ENCODE measurements at regions not wholly inside any gene's neighbourhood (a gene's known extent, or its start where the extent isn't known, plus 50 kb on each side); places are given as distances from the start of the nearest gene placed in this dataset.

GRCh38 chr2:238524426-238524983 is 97.8 kb downstream of the ASB1 start:
- POLR2A ChIA-PET = no interaction called here
- Histone ChIP-seq H3K4me3 (ENCODE audit: low read depth in 2 of 2, low read length in 1 of 2) (no peak overlapping the region), H2AFZ (ENCODE audit: low read depth) (no peak overlapping the region), H3K36me3 (replicated peaks in 1 of 2; ENCODE audit: control insufficient read depth in 1 of 2, insufficient read depth in 2 of 2, low read length in 1 of 2) (no peaks in the 10 kb centered on the region), H3K9me3 (no peaks in the 10 kb centered on the region), H3K27ac (ENCODE audit: low read depth in 2 of 2, low read length in 1 of 2) (no peak overlapping the region), H3K9ac (no peak overlapping the region), H3K79me2 (ENCODE audit: insufficient read depth) (no peaks in the 10 kb centered on the region), H3K27me3 (ENCODE audit: insufficient read depth) (no peaks in the 10 kb centered on the region), H4K20me1 (ENCODE audit: insufficient read depth) (no peaks in the 10 kb centered on the region), H3K4me1 (ENCODE audit: control insufficient read depth in 1 of 2, insufficient read depth in 2 of 2, low read depth in 1 of 2, low read length in 1 of 2) (peaks cover 0 to 22% of the 10 kb centered on the region in 2 experiments; a peak in 1 of 4 replicates), H3F3A (replicated peaks; ENCODE audit: insufficient read depth) (no peaks in the 10 kb centered on the region), H3K4me2 (no peak overlapping the region), H3K9me2 (no peaks in the 10 kb centered on the region)
- 74% methylated on average over 6 of the region's 15 CpGs for WGBS (ENCODE audit: low lambda C conversion rate)
- TF ChIP-seq FOXM1 (IDR thresholded peaks at IDR 0.05; ENCODE audit: low read depth) (no peak), RFX5 (IDR thresholded peaks at IDR 0.05; ENCODE audit: low read length) (no peak), ELF1 (IDR thresholded peaks at IDR 0.05) (no peak), RAD21 (IDR thresholded peaks at IDR 0.05; ENCODE audit: low read length) (no peak), ZBTB33 (IDR thresholded peaks at IDR 0.05; ENCODE audit: borderline replicate concordance, low read depth) (no peak), GABPA (IDR thresholded peaks at IDR 0.05; ENCODE audit: low read depth) (no peak), GATA2 (CRISPR knock-in tag; IDR thresholded peaks at IDR 0.05) (no peak), CTCF (IDR thresholded peaks at IDR 0.05) (no peak), POLR2AphosphoS5 (IDR thresholded peaks at IDR 0.05; ENCODE audit: low read depth, low read length) (no peak), JUND (IDR thresholded peaks at IDR 0.05) (no peak), SMC3 (IDR thresholded peaks at IDR 0.05; ENCODE audit: low read depth, low read length) (no peak), MAX (IDR thresholded peaks at IDR 0.05; ENCODE audit: low read depth) (no peak), EP300 (IDR thresholded peaks at IDR 0.05; ENCODE audit: borderline replicate concordance in 1 of 2, low read depth in 1 of 2, low read length in 1 of 2) (no peak), USF1 (IDR thresholded peaks at IDR 0.05; ENCODE audit: borderline replicate concordance, low read depth) (no peak)
- DNase-seq = no peak
- CTCF ChIA-PET = interaction anchor here (1.2 to 4.0 kb wide), 6 partner anchors 11 to 273 kb away, joined by 3 to 38 read pairs (median 8); no protein-coding TSS in a partner anchor

Measured in SK-N-SH (cell line).